Daoy (cell line): ENCODE measurements at regions not wholly inside any gene's neighbourhood (a gene's known extent, or its start where the extent isn't known, plus 50 kb on each side); places are given as distances from the start of the nearest gene placed in this dataset.
A peak's percentile ranks its signal among the peaks of the same experiment; 100 is the strongest.
"Not testable (repeated sequence)": the region's sequence is repeated elsewhere in the genome, so short reads cannot be mapped to it uniquely, and the experiment has no call there.

Experiments
- DNase-seq: peaks from one replicate; pipeline ENCODE4 v3.0.0-alpha.2; 2015; ENCODE audit warnings: low read depth

DNA sequence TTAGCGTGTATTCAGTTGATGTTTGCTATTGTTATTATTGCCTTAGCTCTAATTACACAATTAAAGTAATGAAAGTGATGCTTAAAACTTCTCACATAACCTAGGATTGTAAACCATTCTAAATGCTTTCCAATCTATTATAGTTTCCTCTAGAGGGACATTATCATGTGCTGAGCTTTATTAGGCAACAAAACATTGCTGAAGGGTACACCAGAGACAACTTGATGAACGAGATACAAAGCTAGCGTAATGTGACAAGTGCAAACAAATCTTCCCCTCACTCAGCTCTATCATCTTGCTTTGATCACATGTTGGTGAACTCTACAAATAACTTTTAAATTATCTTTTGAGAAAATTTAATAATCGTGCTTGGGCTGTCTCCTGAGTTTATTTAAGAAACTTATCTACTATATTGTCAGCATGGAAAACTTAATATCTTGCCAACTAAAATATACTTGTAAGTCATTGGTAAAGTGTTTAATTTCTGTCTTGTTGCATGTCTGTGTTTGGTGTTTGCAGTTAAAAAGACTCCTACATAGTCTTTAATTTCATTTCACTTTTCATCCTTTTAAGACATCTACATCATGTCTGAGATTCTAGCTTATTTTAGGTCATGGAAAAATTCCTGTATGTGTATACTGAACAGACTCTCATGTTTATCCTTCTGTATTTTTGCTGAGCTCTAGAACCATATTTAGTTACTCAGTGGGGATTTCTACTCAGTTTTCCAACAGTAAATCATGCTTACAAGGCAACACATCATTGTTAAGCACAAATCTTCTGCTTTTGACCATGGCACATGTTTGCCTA, 104.2 kb upstream of the ADAMTS5 start:
- no peak for DNase-seq

DNA sequence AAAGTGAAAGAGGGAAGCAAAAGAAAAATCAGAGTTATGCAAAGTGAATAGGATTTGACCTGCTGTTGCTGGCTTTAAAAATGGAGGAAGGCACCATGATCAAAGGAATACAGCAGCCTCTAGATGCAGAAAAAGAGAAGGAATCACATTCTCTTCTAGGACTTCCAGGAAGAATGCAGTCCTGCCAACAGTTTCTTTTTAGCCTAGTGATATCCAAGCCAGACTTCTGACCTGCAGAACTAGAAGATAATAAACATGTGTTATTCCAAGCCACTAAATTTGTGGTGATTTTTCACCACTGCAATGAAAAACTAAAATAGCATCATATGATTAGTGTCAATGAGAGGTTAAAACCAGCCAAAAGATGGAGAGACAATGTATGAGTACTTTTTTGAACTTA, 101.9 kb upstream of the ADAMTS5 start:
- no peak for DNase-seq

DNA sequence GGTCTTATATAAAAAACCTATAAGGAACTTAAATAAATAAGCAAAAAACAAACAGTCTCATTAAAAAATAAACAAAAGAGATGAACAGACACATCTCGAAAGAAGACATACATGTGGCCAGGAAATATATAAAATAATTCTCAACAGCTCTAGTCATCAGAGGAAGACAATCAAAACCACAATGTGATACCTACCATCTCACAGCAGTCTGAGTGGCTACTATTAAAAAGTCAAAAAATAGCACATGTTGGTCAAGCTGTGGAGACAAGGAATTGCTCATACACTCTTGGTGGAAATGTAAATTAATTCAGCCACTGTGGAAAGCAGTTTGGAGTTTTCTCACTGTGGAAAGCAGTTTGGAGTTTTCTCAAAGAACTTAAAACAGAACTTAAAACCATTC, 100.3 kb upstream of the ADAMTS5 start:
- no peak for DNase-seq

DNA sequence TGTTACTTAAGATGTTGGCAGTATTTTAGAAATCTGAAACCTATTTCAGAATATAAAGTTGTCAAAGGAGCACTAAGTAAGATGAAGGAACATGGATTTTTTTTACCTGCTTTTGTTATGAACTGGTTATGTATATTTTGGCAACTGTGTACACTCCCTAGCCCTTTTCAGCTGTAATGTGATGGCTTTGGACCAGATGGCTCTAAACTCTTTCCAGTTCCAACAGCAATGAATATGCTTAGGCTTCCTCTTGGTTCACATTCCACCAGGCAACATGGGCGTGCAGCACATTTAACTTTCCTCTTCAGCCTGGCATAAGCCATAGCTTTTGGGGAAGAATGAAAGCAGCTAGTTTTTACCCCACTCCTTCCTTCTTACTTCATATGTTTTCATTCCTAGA, 95.6 kb upstream of the ADAMTS5 start:
- no peak for DNase-seq

DNA sequence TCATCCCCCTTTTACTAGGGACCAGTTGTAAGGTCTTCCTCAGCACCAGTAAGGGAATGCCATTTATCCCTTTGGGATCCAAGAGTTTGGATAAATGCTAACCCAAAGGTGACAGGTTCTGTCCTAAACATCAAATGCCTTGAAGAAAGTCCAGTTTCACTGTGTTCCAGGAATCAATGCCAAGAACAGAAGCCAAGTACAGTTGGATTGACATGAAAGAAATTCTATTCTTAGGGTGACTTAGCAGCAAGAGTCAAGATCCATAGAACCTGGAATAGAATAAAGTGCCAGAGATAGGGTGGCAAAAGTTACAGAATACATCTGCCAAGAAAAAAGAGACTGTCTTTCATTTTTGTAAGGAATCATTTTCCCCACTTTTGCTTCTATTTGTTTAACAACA, 94.9 kb upstream of the ADAMTS5 start:
- DNase-seq: no peak

DNA sequence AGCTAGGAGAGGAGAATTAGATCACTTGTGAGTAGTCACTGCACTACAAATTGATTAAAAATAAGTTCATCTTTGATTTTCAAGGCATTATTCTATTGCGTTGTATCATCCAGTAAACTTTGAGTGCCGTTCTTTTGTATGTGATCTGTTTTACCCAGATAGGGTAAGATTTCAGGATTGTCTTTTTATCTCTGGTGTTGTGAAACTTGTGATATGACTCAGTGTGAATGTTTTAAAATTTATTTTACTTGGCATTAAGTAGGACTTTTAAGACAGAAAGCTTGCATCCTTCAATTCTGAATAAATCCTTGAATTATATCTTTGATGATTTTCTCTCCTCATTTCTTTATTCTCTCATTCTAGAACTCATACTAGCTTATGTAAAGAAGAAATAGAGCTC, 93.3 kb upstream of the ADAMTS5 start:
- DNase-seq: no peak

DNA sequence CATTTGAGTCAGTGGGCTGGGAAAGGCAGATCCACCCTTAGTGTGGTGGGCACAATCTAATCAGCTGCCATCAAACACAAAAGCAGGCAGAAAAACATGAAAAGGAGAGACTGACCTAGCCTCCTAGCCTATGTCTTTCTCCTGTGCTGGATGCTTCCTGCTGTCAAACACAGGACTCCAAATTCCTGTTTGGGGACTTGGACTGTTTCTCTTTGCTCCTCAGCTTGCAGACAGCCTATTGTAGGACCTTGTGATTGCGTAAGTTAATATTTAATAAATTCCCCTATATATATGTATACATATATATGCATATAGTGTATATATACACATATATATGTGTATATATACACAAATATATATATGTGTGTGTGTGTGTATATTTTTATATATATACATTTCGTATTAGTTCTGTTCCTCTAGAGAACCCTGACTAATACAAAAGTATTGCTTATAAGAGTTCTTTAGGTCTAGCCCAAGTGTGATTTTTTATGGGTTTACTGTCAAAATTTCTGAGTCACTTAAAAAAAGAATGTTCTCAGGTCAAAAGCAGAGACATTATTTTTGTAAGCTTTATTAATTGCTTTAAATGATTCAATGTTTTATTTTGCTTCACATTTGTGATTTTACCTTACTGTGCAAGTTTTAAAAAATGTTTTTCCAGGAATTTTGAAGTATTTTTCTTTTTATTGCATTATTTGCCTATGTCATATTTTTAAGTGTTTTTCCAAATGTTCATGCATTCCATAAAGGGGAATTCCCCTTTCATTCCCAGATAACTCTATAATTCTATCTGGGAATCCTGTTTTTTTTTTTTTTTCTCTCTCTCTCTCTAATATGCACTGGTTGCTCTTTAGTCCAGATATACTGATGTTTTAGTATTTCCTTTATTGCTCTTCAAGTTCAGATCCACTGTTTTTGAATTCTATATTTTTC, 92.1 kb upstream of the ADAMTS5 start:
- DNase-seq: no peak

DNA sequence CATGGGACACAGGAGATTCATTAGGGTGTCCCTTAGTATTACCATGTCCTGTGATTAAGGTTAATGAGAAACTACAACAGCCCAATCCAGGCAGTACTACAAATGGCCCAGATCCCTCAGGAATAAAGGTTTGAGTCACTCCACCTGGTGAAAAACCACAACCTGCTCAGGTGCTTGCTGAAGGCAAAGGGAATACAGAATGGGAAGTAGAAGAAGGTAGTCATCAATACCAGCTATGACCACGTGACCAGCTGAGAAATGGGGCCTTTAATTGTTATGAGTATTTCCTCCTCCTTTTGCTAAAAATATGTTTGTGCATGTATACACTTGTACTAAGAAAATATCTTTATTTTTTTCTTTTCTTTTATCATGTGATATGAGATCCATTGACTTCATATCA, 91.1 kb upstream of the ADAMTS5 start:
- DNase-seq: no peak

DNA sequence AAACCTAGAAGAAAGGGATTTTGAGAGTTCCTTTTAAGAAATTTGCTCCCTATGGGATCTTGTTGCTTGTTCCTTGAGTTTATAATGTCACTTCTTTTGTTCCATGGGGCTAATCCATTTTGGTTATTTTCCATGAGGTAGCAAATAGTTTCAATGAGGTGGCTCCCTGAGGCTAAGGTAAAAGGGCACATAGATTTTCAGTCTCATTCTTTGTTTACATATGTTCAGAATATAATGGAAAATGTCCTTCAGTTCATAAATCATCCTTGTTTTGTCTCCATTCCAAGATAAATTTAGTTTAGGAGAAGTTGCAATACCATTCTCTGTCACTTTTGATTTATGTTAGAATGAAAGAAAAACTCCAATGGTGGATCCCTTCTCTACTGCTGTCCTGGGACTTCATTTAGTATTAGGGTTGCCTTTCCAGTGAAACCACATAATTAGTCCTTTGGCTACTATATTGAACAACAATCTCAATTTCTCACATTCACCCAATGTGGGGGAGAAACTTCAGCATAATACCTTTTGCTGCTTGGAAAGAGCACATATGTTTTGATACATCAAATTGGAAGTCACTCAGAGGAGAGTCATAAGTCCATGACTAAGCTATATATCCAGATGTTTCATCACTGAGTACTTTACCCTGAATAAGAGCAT, 80.9 kb upstream of the ADAMTS5 start:
- peak; percentile 33 for DNase-seq

DNA sequence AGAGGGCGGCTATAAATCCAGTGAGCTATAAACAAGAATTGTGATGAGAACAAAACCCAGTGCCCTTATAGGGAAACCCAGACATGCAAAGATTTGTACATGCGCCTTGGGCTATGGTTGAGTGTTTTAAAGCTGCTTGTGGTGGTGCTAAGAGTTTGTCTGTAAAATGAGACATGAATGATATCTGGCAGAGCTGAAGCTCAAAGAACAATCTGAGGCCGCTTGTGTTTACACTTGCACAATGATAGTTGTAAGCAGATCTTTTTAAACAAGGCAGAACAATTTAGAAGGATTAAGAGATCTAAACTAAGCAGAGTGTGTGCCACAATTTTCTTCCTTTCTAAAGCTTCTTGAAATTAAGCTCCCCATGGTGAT, 80.4 kb upstream of the ADAMTS5 start:
- peak; percentile 28 for DNase-seq

DNA sequence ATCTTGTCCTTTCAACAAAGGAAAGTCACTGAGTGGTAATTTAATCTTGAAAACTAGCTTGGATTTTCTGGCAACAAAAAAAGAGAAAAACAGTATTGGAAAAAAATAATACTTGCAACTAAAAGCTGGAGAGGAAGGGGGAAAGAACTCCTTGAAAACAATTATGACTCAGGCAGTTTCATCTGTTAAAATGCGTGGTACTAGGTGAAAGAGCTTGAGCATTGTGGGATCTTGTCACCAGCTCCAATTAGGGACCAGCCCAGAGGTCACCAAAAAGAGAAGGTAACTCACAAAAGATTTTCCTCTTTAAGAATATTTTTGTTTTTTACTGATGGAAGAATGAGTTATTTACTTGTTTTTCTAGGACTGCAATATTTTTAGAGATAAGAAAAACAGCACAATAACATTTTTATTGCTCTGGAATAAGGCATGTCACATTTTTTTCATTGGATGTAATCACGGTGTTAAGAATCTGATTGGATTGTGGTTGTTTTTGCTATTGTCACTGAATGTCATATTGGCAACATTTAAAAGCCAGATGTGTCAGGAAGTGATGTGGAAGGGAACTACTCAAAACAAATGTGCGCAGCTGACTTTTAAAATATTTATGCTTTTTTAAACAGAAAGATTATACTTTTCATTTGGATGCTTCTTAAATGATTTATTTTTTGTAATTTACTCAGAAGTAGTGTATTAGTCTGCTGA, 78.5 kb upstream of the ADAMTS5 start:
- no peak for DNase-seq

DNA sequence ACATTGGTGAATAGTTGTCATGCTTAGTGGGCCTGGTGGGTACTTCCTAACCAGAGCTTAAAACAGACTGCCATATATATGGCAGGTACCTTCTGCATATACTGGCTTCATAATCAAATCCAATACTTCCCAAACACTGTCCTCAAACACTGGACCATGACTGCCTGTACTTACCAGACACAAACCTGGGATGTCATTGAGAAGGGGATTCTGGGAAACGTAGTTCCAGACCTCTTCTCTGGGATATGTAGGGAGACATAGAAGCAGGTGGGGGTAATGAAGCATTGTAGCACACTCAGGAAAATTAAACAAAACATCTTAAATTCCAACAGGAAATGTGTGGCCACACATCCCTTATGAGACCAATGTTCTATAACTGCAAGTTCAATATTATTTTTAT, 76.5 kb upstream of the ADAMTS5 start:
- no peak for DNase-seq

DNA sequence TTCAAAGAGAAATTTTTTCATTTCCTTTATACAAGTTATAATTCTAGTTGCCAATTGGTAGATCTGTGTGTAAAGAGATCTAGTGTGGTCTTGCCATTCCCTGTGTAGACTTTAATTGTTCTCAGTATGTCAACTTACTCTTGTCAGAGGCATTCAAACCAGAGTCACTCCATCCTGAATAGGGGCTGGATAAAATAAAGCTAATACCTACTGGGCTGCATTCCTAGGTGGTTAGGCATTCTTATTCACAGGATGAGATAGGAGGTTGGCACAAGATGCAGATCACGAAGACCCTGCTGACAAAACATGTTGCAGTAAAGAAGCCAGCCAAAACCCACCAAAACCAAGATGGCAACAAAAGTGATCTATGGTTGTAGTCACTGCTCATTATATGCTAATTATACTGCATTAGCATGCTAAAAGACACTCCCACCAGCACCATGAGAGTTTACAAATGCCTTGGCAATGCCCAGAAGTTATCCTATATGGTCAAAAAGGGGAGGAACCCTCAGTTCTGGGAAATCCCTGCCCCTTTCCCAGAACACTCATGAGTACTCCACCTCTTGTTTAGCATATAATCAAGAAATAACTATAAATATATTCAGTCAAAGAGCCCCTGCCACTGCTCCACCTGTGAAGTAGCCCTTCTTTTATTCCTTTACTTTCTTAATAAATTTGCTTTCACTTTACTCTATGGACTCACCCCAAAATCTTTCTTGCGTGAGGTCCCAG, 74.0 kb upstream of the ADAMTS5 start:
- DNase-seq: peak; percentile 16

DNA sequence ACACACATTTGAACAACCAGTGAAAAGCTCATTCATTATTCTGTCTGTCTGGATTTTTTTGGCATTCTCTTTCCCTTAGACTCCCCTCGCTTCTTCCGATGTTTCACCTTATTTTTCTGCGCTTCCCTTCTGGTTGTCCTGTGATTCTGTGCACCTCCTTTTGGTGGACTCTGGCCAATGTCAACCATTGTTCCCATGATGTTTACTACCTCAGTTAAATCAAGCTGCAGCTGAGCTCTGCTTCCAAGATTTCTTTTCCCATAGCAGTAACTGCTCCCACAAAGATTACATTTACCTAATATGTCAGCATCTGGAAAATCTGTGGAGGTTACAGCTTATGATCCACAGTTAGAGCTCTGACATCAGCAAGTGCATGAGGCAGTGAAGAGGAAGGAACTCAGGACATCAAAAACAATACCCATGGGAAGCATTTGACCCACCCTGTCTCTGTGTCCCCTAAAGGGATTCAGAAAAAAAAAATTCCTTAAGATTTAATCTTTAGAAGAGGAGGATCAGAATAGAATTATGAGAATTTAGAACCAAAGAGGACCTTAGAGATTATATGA, 69.9 kb upstream of the ADAMTS5 start:
- DNase-seq: no peak

DNA sequence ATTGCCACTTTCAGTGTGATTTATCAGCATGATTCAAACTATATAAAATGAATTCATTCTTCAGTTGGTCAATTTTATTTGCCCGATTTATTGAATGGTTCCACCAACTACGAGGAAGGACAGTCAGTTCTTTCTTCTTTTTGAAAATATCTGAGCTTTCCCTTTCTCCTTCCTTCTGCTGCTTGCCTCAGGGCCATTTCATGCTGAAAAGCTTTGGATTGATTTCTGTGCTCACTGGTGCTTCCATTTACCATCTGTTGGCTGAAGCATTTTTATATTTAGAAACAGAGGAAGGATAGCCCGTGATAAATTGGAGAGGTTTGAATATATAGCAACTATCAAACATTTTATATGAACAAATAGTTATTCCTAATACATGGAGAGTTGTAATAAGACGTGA, 68.9 kb upstream of the ADAMTS5 start:
- DNase-seq: no peak

DNA sequence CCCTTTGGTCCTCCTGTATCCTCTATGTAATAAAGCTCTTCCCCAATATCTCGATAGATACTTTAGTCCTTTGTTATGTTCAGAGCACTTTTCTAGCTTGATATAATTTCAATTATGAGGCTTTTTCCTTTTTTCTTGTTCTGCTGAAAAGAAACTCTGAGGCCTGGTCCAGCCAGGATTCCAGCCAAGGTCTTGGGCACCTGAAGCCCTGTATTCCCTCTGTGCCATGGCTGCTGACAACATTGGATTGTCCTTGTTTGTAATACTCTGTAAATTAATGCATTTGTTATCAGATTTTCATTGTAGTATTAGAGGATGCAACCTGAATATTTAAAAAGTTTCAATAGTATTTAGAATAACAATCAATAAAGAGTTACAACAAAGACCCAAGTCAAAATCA, 67.9 kb upstream of the ADAMTS5 start:
- no peak for DNase-seq

DNA sequence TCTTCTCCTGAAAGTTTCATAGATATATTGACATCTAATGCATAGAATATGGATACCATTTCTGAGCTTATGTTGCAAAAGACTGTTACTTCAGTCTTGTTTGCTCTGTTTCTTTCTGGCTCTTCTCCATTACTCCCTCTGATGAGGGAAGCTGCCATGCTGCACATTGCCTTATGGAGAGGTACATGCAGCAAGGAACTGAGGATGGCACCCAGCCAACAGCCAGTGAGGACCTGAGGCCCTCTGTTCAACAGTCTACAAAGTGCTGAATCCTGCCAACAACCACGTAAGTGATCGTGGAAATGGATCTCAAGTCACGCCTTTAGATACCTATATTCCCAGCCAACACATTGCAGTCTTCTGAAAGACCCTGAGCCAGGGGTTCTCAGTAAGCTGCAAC, 66.6 kb upstream of the ADAMTS5 start:
- DNase-seq: no peak

DNA sequence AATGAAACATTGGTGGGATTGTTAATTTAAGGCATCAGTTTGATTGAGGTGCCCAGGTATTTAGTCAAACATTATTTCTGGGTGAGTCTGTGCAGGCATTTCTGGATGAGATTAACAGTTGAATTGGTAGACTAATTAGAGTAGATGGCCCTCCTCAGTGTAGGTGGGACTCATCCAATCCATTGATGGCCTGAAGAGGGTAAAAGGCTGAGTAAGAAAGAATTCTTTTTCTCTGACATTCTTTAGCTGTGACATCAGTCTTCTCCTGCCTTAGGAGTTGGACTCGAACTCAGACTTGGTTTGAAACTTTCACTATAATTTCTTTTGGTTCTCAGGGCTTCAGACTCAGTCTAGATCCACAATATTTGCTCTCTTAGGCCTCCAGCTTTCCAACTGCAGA, 59.6 kb upstream of the ADAMTS5 start:
- peak; percentile 23 for DNase-seq

DNA sequence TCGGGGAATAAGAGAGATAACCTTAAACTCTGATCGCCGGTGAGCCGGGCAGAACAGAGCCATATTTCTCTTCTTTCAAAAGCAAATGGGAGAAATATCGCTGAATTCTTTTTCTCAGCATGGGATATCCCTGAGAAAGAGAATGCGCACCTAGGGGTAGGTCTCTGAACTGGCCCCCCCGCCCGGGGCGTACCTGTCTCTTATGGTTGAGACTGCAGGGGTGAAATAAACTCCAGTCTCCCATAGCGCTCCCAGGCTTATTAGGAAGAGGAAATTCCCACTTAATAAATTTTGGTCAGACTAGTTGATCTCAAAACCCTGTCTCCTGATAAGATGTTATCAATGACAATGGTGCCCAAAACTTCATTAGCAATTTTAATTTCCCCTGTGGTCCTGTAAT, 58.8 kb upstream of the ADAMTS5 start:
- not testable (repeated sequence) for DNase-seq

DNA sequence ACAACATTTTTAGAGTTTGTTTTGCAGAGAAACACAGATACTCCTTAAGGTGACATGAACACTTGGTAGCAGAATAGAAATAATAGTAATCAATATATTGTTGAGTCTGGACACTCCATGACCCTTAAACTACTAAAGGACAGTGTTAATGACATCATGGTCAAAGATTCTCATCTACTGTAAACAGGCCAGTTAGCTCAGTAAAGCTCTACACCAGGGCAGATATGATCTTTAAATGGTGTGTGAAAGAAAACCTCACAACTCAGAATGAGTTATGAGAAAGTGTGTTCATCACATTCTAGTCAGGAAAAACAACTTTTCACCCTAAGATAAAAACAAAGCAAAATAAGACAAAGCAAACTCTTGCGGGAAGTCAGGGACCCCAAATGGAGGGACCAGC, 58.1 kb upstream of the ADAMTS5 start:
- no peak for DNase-seq

DNA sequence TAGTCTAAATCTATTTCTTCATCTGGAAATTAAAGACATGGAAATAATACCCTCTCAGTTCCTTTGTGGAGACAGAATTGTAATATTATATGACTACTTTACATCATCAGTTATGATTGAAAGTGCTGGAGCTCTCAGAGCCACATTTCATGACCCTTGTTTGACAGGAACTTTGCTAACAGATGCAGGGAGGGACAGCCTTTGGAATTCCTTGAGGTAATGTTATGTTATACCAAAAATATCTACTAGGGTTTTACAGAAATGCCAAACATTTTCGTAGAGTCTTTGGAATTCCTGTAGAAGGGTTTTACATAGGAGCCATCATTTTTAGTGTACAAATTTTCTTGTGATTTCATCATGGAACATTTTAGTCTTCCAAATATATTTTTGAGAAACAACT, 57.4 kb upstream of the ADAMTS5 start:
- no peak for DNase-seq
